WTC11 (cell line): ENCODE measurements at regions not wholly inside any gene's neighbourhood (a gene's known extent, or its start where the extent isn't known, plus 50 kb on each side); places are given as distances from the start of the nearest gene placed in this dataset.

Source experiments
- ATAC-seq: fragments of 200-7000 bp; cut with Tn5 transposase; 2 replicates; pipeline ENCODE4 v1.10.0; 2021; ENCODE audit warnings: mild to moderate bottlenecking, moderate library complexity
- CTCF ChIA-PET: fragments of 300-600 bp; sonication (Branson Sonifier 250); formaldehyde crosslinking; loops from one replicate; lab custom pipeline; 2021; ENCODE audit warnings: antibody characterized with exemption; lab: Charles Lee
- POLR2A ChIA-PET: fragments of 350-600 bp; sonication (Branson Sonifier 250); formaldehyde crosslinking; loops from one replicate; lab custom pipeline; 2021; ENCODE audit warnings: antibody characterized with exemption; lab: Charles Lee
- DNase-seq: peaks from one replicate; pipeline ENCODE4 v3.0.0; 2021; ENCODE audit warnings: low spot score
- H3K27ac Mint-ChIP-seq: 2 replicates; pipeline ENCODE4 v1.8.0; 2021; ENCODE audit warnings: mixed read lengths
- H3K27me3 Mint-ChIP-seq: 2 replicates; pipeline ENCODE4 v1.8.0; 2021; ENCODE audit warnings: low read depth, mild to moderate bottlenecking, moderate library complexity, mixed read lengths
- H3K36me3 Mint-ChIP-seq: 2 replicates; pipeline ENCODE4 v1.8.0; 2021; ENCODE audit warnings: mixed read lengths
- H3K4me1 Mint-ChIP-seq: 2 replicates; pipeline ENCODE4 v1.8.0; 2022; ENCODE audit warnings: mixed read lengths
- H3K4me3 Mint-ChIP-seq: 2 replicates; pipeline ENCODE4 v1.8.0; 2021; ENCODE audit warnings: mild to moderate bottlenecking, moderate library complexity, mixed read lengths
- H3K9me3 Mint-ChIP-seq: 2 replicates; pipeline ENCODE4 v1.8.0; 2021; ENCODE audit warnings: mixed read lengths
- AR ChIP-seq: fragments of 250-450 bp; sonication (Bioruptor Pico); IDR thresholded peaks from 2 replicates; pipeline ENCODE4 v1.9.0; 2021; ENCODE audit warnings: mild to moderate bottlenecking
- ATF2 ChIP-seq: sonication (generic); formaldehyde crosslinking; IDR thresholded peaks from 2 replicates; pipeline ENCODE4 v1.8.1; 2022; ENCODE audit warnings: low read depth, missing genetic modification reagents, borderline replicate concordance
- CTCF ChIP-seq: fragments of 200-600 bp; IDR thresholded peaks from 2 replicates; pipeline ENCODE4 v1.8.0; 2022; ENCODE audit warnings: antibody characterized with exemption
- ESRRA ChIP-seq: sonication (generic); formaldehyde crosslinking; IDR thresholded peaks from 2 replicates; pipeline ENCODE4 v1.8.1; 2022; ENCODE audit warnings: mild to moderate bottlenecking, missing genetic modification reagents, borderline replicate concordance
- ETV6 ChIP-seq: sonication (generic); formaldehyde crosslinking; IDR thresholded peaks from 2 replicates; pipeline ENCODE4 v1.8.1; 2022; ENCODE audit warnings: mild to moderate bottlenecking, missing genetic modification reagents
- FOXK1 ChIP-seq: sonication (generic); formaldehyde crosslinking; IDR thresholded peaks from 2 replicates; pipeline ENCODE4 v1.8.0; 2022; ENCODE audit warnings: mild to moderate bottlenecking, moderate library complexity, missing genetic modification reagents
- GABPB1 ChIP-seq: sonication (generic); formaldehyde crosslinking; IDR thresholded peaks from 2 replicates; pipeline ENCODE4 v1.8.1; 2023; ENCODE audit warnings: mild to moderate bottlenecking, missing genetic modification reagents
- MXD4 ChIP-seq: fragments of 250-450 bp; sonication (Bioruptor Pico); IDR thresholded peaks from 2 replicates; pipeline ENCODE4 v1.8.0; 2021; ENCODE audit warnings: mild to moderate bottlenecking, moderate library complexity, borderline replicate concordance
- PRDM15 ChIP-seq: sonication (generic); formaldehyde crosslinking; IDR thresholded peaks from 2 replicates; pipeline ENCODE4 v1.8.0; 2022; ENCODE audit warnings: missing genetic modification reagents
- RELA ChIP-seq: sonication (generic); formaldehyde crosslinking; IDR thresholded peaks from 2 replicates; pipeline ENCODE4 v1.8.1; 2022; ENCODE audit warnings: missing genetic modification reagents, mild to moderate bottlenecking, borderline replicate concordance
- RORB ChIP-seq: fragments of 250-450 bp; sonication (Bioruptor Pico); IDR thresholded peaks from 2 replicates; pipeline ENCODE4 v1.9.0; 2021; ENCODE audit warnings: mild to moderate bottlenecking
- SMAD4 ChIP-seq: sonication (generic); formaldehyde crosslinking; IDR thresholded peaks from 2 replicates; pipeline ENCODE4 v1.8.0; 2022; ENCODE audit warnings: mild to moderate bottlenecking, missing genetic modification reagents
- TEAD1 ChIP-seq: sonication (generic); formaldehyde crosslinking; IDR thresholded peaks from 2 replicates; pipeline ENCODE4 v1.8.0; 2022; ENCODE audit warnings: mild to moderate bottlenecking, missing genetic modification reagents
- USF2 ChIP-seq: sonication (generic); formaldehyde crosslinking; IDR thresholded peaks from 2 replicates; pipeline ENCODE4 v1.8.1; 2023; ENCODE audit warnings: mild to moderate bottlenecking, missing genetic modification reagents, moderate library complexity
- ZBTB43 ChIP-seq: sonication (generic); formaldehyde crosslinking; IDR thresholded peaks from 2 replicates; pipeline ENCODE4 v1.8.1; 2023; ENCODE audit warnings: mild to moderate bottlenecking, missing genetic modification reagents
- ZMAT4 ChIP-seq: fragments of 250-450 bp; sonication (Bioruptor Pico); IDR thresholded peaks from 2 replicates; pipeline ENCODE4 v1.9.0; 2021; ENCODE audit warnings: mild to moderate bottlenecking
- ZNF219 ChIP-seq: sonication (generic); formaldehyde crosslinking; IDR thresholded peaks from 2 replicates; pipeline ENCODE4 v1.8.0; 2023; ENCODE audit warnings: missing genetic modification reagents, mild to moderate bottlenecking, borderline replicate concordance
- ZNF263 ChIP-seq: sonication (generic); formaldehyde crosslinking; IDR thresholded peaks from 2 replicates; pipeline ENCODE4 v1.8.1; 2022; ENCODE audit warnings: low read depth, mild to moderate bottlenecking, moderate library complexity, missing genetic modification reagents
- ZNF416 ChIP-seq: fragments of 250-450 bp; sonication (Bioruptor Pico); IDR thresholded peaks from 2 replicates; pipeline ENCODE4 v1.9.0; 2021; ENCODE audit warnings: mild to moderate bottlenecking, inconsistent platforms

GRCh38 chr10:8544057-8544380 is 489.5 kb downstream of the GATA3 start (continued):
- TF ChIP-seq GABPB1 (CRISPR knock-in tag) (no peak), FOXK1 (CRISPR knock-in tag) (no peak), ZBTB43 (no peak), USF2 (CRISPR knock-in tag) (no peak), ZNF416 (no peak), RORB (no peak)

- ChIA-PET POLR2A (no interaction called here), CTCF (no interaction called here)
- H3K27me3 Mint-ChIP-seq = no peaks in the 10 kb centered on the region
- H3K9me3 Mint-ChIP-seq = peaks cover 24% of the 10 kb centered on the region
- ATAC-seq (no peak), DNase-seq (no peak)
- no peak overlapping the region for H3K4me3 Mint-ChIP-seq
- no peaks in the 10 kb centered on the region for H3K36me3 Mint-ChIP-seq
- no peak overlapping the region for H3K27ac Mint-ChIP-seq
- TF ChIP-seq ETV6 (CRISPR knock-in tag) = no peak
- no peak for TF ChIP-seq ZNF263
- no peak for TF ChIP-seq CTCF
- TF ChIP-seq TEAD1 (CRISPR knock-in tag) = no peak
- TF ChIP-seq SMAD4 (CRISPR knock-in tag) = no peak
- TF ChIP-seq ATF2 (CRISPR knock-in tag) = no peak
- TF ChIP-seq GABPB1 (CRISPR knock-in tag) = no peak
- H3K4me1 Mint-ChIP-seq = no peaks in the 10 kb centered on the region
Observed at GRCh38 chr10:8544500-8544899, 490.0 kb downstream of the GATA3 start.

GRCh38 chr10:8554574-8554973 is 500.1 kb downstream of the GATA3 start:
- H3K36me3 Mint-ChIP-seq = no peaks in the 10 kb centered on the region
- H3K27ac Mint-ChIP-seq = no peak overlapping the region
- H3K4me3 Mint-ChIP-seq = no peak overlapping the region
- ChIA-PET POLR2A (no interaction called here), CTCF (no interaction called here)
- no peaks in the 10 kb centered on the region for H3K4me1 Mint-ChIP-seq
- ATAC-seq = no peak
- DNase-seq = no peak
- H3K9me3 Mint-ChIP-seq = no peaks in the 10 kb centered on the region
- no peaks in the 10 kb centered on the region; the same call in 1 of the 2 replicates for H3K27me3 Mint-ChIP-seq
- no peak for TF ChIP-seq ESRRA (CRISPR knock-in tag)
- no peak for TF ChIP-seq RELA (CRISPR knock-in tag)
- no peak for TF ChIP-seq MXD4 (CRISPR knock-in tag)
- TF ChIP-seq PRDM15 = no peak
- no peak for TF ChIP-seq AR (CRISPR knock-in tag)
- no peak for TF ChIP-seq ZMAT4 (CRISPR knock-in tag)
- TF ChIP-seq ZNF219 = no peak
